ENCODE measurements at regions not wholly inside any gene's neighbourhood (a gene's known extent, or its start where the extent isn't known, plus 50 kb on each side); places are given as distances from the start of the nearest gene placed in this dataset.

- H3K9me3 ChIP-seq, result no peaks in the 10 kb centered on the region
- no peak overlapping the region for H3K4me3 ChIP-seq
- TF ChIP-seq, protein P1, sequence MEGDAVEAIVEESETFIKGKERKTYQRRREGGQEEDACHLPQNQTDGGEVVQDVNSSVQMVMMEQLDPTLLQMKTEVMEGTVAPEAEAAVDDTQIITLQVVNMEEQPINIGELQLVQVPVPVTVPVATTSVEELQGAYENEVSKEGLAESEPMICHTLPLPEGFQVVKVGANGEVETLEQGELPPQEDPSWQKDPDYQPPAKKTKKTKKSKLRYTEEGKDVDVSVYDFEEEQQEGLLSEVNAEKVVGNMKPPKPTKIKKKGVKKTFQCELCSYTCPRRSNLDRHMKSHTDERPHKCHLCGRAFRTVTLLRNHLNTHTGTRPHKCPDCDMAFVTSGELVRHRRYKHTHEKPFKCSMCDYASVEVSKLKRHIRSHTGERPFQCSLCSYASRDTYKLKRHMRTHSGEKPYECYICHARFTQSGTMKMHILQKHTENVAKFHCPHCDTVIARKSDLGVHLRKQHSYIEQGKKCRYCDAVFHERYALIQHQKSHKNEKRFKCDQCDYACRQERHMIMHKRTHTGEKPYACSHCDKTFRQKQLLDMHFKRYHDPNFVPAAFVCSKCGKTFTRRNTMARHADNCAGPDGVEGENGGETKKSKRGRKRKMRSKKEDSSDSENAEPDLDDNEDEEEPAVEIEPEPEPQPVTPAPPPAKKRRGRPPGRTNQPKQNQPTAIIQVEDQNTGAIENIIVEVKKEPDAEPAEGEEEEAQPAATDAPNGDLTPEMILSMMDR (IDR thresholded peaks at IDR 0.05), result no peak
- H3K36me3 ChIP-seq, result no peaks in the 10 kb centered on the region
- peak overlapping the region in 1 of 2 donors; percentile 63 for H3K27ac ChIP-seq
- no peaks in the 10 kb centered on the region for H3K27me3 ChIP-seq
- peak; percentile 60 for DNase-seq (ENCODE audit: low spot score)
- H3K4me1 ChIP-seq, result no peaks in the 10 kb centered on the region
Measured at GRCh38 chr1:221161571-221162041, 282.4 kb downstream of the HLX start.

DNA sequence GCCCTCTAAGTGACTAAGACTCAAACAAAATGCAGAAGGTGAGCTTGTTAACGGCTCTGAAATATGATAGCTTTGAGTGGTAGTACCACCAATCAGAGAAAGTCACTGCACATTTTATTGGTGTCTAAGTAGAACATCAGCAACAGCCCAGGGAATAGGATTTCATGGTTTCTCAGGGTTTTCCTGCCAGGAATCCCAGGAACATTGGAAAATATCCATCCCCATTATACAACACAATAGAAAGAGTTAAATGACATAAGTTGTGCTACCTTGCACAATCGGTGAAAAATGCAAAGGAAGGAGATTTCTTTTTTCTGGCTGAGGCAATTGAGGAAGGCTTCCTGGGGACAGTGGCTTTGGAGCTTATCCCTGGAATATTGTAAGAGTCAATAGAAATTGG lies 283.1 kb downstream of the HLX start:
- TF ChIP-seq, protein P1 (IDR thresholded peaks at IDR 0.05), result no peak
- DNase-seq (ENCODE audit: low spot score), result no peak
- Histone ChIP-seq H3K4me3 (no peak overlapping the region), H3K27ac (peak overlapping the region in 1 of 2 donors; percentile 63), H3K9me3 (no peaks in the 10 kb centered on the region), H3K27me3 (no peaks in the 10 kb centered on the region), H3K4me1 (no peaks in the 10 kb centered on the region), H3K36me3 (no peaks in the 10 kb centered on the region)

GRCh38 chr1:221162939-221163338 lies 283.7 kb downstream of the HLX start:
- no peaks in the 10 kb centered on the region for H3K9me3 ChIP-seq
- no peaks in the 10 kb centered on the region for H3K27me3 ChIP-seq
- H3K4me1 ChIP-seq, result no peaks in the 10 kb centered on the region

DNA sequence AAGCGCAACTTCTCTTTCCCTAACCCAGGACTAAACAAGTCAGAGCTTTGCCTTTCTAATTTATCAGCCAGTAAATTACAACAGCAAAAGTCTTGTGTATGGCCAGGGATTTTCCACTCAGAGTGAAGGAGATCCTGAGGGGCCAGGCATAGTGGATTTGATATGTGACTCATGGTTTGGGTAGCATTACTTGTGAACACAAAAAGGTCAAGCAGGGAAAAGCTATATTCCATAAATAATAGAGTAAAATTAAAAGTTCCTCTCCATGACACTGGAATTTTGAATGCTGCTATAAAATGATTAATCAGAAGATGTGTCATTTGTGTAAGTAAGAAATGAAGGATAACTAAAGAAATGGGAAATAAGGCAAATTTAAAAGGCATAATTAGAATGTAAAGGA lies 284.8 kb downstream of the HLX start:
- no peak overlapping the region for H3K27ac ChIP-seq
- no peaks in the 10 kb centered on the region for H3K4me1 ChIP-seq
- TF ChIP-seq, protein P1 (IDR thresholded peaks at IDR 0.05), result no peak

More at GRCh38 chr1:221162939-221163338, 283.7 kb downstream of the HLX start:
- Histone ChIP-seq H3K27ac (no peak overlapping the region), H3K36me3 (no peaks in the 10 kb centered on the region), H3K4me3 (no peak overlapping the region)
- TF ChIP-seq, protein P1 (IDR thresholded peaks at IDR 0.05), result no peak
- no peak for DNase-seq (ENCODE audit: low spot score)

DNA sequence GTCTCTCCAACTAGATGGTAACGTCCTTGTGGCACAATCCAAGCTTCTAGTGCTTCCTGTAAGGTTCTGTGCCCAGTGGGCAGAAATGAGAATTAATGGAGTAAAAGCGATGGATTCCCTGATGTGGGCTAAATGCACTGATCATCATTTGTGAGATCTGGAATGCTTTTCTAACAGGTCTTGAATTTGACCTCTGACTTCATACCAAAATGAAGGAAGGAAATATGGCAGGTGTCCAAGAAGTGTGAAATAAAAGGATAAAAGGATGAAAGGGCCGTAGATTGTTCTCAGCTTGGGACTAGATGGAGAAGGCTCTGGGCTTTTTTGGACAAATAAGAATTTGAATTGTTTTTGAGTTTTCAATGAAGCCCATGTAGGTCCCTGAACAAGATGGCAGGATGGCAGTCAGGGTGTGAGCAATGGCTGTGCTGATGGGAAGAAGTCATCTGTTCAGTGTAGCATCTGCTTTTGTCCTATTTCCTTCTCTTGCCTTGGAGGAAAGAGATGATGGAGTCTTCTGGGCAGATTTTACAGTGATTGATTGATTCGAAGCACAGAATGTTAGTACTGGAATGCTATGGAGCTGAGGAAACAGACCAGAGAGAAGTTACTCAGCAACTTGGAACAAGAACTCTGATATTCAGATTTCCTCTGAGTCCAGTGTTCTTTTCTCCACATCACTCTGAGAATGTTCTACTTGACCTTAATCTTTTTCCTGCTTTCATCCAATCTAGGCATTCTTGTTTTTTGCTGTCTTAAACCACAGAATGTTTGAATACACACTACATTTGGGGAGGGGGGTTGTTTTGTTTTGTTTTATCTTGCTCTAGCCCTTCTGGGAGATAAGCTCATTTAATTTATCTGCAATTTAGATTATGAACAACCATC lies 286.0 kb downstream of the HLX start:
- H3K36me3 ChIP-seq, result no peaks in the 10 kb centered on the region

More for the DNA sequence above, 284.8 kb downstream of the HLX start:
- no peak overlapping the region for H3K4me3 ChIP-seq
- no peaks in the 10 kb centered on the region for H3K36me3 ChIP-seq
- no peak for DNase-seq (ENCODE audit: low spot score)
- no peaks in the 10 kb centered on the region for H3K9me3 ChIP-seq
- H3K27me3 ChIP-seq, result no peaks in the 10 kb centered on the region

More for the DNA sequence above, 286.0 kb downstream of the HLX start:
- TF ChIP-seq, protein P1 (IDR thresholded peaks at IDR 0.05), result no peak
- no peak for DNase-seq (ENCODE audit: low spot score)
- no peaks in the 10 kb centered on the region for H3K4me1 ChIP-seq
- no peaks in the 10 kb centered on the region for H3K27me3 ChIP-seq
- H3K9me3 ChIP-seq, result no peaks in the 10 kb centered on the region
- H3K4me3 ChIP-seq, result no peak overlapping the region
- H3K27ac ChIP-seq, result no peak overlapping the region
